Activated naive CD4-positive, alpha-beta T cell treated with Interleukin-2 at 50 U/mL for 16 hours (primary cell): ENCODE measurements at regions not wholly inside any gene's neighbourhood (a gene's known extent, or its start where the extent isn't known, plus 50 kb on each side); places are given as distances from the start of the nearest gene placed in this dataset.

Experiments
- DNase-seq: peaks from one replicate; pipeline ENCODE4 v3.0.0-alpha.2; 2020

- DNase-seq = no peak
Measured at GRCh38 chr4:60221866-60222265, 978.3 kb upstream of the ADGRL3 start.

DNA sequence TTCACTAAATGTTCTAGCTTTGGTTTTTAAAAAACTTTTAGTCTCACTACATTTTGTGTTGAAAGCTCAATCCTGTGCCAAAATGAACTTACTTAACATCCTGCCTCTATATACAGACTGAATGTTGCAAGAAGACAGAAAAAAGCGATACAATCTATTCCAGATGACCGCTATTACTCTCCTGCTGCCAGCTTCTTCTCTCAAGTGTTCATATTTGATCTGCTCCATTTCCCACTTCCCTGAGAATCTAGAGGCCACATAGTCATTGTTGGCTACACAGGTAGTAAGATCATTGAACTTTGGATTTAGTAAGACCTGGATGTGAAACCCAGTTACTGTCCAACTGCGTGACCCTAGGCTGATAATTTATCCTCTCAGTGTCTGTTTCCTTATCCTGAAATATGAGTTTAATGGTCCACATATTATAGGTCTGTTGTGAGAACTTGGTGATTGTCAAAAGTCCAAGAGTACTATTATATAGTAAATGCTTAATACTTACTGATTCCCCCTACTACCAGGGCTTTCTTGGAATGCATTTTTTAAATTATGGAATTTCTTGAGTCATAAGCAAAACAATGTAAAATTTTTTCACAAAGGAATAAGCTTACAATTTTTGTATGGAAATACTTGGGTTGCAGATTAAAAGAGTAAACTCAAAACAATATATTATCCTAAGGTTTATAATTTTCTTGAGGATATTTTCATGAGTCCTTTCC is 976.8 kb upstream of the ADGRL3 start:
- no peak for DNase-seq

DNA sequence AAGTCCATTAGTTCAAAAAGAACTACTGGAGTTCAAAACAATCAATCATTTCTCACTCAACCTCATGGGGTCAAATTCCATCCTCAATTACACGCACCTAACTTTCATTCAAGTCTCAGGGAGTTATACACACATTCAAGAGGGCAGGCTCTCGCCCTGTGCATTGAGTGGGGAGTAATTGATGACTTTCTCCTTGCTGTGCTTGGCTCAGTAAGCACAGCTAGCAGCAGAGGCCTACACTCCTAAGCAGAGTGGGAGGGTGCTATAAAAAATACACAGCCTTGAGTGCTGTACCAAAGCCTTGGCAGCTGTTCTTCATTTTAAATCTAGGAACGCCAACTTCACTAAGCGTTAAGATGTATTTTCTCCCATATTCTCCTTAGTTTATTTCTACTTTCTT is 958.3 kb upstream of the ADGRL3 start:
- no peak for DNase-seq

DNA sequence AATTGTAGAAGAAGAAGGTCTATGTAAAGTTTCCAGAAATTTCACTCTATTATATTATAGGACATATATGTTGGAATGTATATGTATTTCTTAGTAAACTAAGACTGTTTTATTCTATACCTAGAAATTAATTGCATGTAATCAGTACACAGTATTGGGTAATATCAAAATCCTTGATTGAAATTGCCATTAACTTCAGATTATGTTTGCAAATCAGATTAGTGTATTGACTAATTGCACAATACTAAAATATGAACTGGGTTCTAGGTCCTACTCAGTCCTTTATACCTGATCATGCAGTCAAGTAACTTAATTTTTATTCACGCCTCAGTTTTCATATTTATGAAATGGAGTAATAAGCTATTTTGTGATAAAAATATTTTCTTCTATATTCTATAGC is 950.3 kb upstream of the ADGRL3 start:
- no peak for DNase-seq

DNA sequence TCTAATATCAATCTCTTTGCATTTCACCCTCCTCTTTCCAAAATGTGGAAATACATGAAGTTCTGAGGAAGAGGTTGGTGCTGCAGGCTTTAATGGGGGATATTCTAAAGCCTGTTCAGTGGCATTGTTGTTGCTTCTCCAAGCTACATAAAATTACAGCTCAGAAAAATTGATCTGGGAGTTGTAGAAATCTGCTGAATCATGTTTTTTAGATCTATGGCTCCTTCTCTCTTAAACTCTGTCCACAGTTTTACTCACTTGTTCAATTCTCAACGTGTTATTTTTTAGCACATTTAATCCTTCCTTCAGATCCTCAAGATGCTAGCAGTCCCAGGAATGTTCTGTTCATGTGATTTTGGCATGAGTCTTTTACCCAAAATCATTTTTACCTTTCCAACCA is 949.5 kb upstream of the ADGRL3 start:
- no peak for DNase-seq

GRCh38 chr4:60259781-60260180 is 940.3 kb upstream of the ADGRL3 start:
- no peak for DNase-seq

DNA sequence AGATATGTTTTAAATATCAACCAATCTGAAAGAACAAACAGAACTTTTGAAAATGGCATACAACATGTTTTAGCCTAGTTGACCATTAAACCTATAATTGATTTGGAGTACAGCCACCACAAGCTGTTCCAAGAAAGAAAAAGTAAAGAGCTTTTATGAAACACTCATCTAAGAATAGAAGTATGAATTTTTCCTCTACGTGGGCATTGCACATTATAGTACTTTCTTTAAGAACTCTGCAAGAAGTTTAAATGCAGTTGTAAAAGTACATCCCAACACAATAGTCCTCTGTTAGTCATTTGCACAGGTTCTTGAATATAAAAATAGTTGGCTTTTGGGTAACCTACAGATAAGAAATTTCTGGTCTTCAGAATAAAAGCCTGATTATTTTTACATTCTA is 933.6 kb upstream of the ADGRL3 start:
- DNase-seq = no peak

GRCh38 chr4:60296386-60296785 is 903.7 kb upstream of the ADGRL3 start:
- DNase-seq = no peak

DNA sequence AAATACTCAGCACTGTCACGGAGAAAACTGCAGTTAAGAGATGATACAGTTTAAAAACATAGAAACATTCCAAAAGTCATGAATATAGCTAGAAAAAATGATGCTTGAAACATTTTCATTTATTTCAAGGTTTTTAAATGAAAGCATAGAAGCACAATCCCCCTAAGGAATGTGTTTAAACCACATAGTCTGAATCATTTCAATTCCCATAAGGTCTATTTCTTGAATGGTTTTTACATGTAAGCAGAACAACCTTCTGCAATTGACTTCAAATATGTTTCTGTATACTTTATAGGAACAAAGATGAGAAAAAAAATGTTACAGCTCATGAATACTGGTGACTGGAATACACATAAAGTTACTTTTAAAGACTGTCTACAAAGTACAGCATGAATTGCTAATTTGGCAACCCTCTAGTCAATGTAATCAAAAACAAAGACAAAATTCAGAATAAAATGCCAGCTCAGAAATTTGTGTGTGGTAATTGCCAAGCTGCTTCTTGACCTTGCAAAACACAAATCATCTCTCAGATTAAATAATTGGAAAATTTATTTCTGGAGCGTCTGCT is 886.4 kb upstream of the ADGRL3 start:
- DNase-seq = no peak

DNA sequence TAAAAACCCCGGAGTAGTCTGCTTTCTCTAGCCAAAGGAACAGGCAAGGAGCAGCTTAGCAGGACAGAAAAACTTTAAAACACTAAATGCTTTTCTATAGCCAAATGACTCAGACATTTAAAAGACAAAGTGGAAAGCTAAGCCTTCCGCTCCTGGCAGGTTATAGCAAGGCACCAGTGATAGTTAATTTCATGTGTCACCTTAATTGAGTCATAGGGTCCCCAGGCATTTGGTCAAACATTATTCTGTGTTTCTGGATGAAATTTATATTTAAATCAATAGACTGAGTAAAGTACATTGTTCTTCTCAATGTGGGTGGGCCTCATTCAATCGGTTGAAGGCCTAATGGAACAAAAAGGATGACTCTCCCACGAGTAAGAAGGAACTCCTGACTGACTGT is 885.7 kb upstream of the ADGRL3 start:
- no peak for DNase-seq

DNA sequence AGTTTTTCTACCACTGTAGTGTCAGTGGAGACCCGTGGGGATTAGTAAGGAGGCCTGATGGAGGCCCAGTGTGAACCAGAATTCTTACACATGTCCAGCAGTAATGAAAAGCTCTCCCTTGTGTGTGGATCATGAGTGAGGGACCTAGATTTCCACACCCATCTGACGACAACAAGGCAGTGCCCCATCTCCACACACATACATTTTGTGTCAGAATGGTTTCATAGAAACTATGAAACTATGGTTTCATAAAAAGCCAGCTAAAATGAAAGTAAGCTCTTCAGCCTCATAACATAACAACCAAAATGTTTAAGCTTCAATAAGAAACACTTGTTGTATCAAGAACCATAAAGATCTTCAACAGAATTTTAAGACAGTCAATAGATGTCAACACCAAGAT is 884.5 kb upstream of the ADGRL3 start:
- DNase-seq = no peak

GRCh38 chr4:60326735-60327134 is 873.4 kb upstream of the ADGRL3 start:
- no peak for DNase-seq

DNA sequence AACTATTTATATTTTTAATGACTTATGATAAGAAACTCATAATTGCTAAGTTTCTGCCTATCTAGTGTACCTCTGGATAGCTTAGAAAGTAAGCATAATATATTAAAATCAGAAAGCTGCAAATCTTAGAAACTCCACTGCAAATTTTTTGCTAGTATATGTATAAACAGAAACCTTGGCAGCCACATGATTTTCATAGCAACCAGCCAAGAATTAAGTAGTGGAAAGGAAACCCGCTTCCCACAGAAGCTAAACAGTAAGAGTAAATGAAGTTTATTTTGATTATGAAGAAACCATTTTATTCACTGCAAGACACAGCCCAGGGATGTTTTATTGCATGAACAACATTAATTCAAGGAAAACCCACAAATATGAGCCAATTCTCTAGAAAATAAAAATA is 872.5 kb upstream of the ADGRL3 start:
- DNase-seq = no peak

GRCh38 chr4:60344908-60345307 is 855.2 kb upstream of the ADGRL3 start:
- DNase-seq = no peak

- DNase-seq = no peak
Measured at GRCh38 chr4:60345392-60345791, 854.7 kb upstream of the ADGRL3 start.

DNA sequence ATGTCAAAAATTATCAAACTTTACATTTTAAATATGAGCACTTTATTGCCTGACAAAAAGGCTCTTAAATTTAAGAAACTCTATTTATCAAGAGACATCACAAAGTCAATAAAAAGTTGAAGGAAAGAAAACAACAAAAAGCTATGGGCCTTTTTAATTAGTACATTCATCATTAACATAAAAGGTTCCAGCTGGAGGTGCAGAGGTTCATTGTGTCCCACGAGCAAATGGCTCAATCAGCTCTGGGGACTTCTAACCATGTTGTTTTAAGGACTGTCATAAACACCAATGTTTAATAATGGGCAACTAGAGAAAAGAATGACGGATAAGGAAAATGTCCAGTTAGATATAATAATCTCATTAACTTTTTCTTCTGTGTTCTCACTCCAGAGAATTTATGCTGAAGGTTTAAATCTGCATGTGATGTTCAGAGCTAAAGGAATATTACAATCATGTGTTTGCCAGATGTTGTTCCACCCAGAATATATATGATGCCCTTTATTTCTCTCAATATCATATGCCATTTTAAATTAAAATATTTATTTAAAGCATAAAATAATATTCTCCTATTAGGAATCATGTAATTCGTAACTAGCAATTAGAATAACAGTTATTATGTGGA is 840.3 kb upstream of the ADGRL3 start:
- no peak for DNase-seq

DNA sequence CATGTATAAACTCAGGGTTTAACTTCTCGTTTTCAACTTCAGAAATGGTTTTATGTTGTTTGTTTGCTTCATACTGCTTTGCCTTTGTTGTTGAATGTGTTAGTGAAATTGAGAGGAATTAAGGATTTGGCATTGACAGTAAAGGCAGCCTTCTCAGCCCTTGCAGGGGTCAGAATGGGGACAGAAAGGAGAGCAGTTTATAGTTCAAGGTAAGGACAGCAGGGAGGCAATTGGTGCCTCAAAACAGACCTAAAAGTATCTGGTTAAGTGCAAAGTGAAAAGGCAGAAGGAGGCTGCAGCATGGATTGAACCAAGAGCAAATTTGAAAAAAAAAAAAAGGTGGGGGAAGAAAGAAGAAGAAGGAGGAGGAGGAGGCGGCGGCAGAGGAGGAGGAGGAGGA is 835.0 kb upstream of the ADGRL3 start:
- DNase-seq = no peak

GRCh38 chr4:60366661-60367060 is 833.5 kb upstream of the ADGRL3 start:
- DNase-seq = no peak

- DNase-seq = no peak
Measured at GRCh38 chr4:60368986-60369385, 831.1 kb upstream of the ADGRL3 start.

- no peak for DNase-seq
Measured at GRCh38 chr4:60378010-60378409, 822.1 kb upstream of the ADGRL3 start.

DNA sequence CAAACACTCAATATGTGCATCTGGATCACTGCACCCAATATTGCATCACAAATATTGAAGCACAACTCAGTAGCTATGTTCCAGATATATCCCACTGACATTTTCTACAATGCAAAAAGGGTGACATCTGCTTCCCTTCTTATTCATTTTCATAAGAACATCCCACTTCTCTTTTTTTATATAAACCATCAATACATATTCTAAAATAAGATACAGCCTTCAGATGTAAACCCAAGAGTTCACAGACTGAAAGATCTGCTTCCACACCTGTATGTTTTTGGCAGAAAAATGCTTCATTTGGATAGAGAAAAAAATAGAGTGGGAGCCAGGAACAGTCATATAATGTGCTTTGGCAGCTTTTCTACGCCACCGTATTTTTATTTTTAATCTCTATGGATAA is 815.6 kb upstream of the ADGRL3 start:
- DNase-seq = no peak

GRCh38 chr4:60389633-60390032 is 810.5 kb upstream of the ADGRL3 start:
- DNase-seq = no peak

GRCh38 chr4:60396341-60397049 is 803.6 kb upstream of the ADGRL3 start:
- DNase-seq = no peak

- no peak for DNase-seq
Measured at GRCh38 chr4:60400593-60400992, 799.5 kb upstream of the ADGRL3 start.
